ENCODE measurements at regions not wholly inside any gene's neighbourhood (a gene's known extent, or its start where the extent isn't known, plus 50 kb on each side); places are given as distances from the start of the nearest gene placed in this dataset.

DNA sequence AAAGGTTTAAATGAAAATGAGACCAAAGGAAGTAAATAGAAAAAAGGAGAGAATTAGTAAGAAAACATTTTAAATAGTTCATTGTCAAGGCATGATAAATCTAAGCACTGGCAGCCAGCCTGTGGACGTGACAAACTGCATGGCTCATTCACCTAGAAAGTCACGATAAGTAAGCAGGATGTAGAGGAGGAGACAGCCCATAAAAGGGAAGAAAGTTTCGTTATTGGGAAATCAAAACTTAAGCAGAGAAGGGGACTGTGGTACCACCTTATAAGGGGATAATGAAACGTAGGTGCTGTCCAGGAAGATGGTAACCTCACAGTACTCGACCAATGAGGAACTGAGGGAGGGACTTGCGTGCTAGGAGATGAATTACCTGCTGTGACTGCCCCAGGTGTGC lies 494.5 kb upstream of the GRAMD2B start:
- TF ChIP-seq, protein P1, sequence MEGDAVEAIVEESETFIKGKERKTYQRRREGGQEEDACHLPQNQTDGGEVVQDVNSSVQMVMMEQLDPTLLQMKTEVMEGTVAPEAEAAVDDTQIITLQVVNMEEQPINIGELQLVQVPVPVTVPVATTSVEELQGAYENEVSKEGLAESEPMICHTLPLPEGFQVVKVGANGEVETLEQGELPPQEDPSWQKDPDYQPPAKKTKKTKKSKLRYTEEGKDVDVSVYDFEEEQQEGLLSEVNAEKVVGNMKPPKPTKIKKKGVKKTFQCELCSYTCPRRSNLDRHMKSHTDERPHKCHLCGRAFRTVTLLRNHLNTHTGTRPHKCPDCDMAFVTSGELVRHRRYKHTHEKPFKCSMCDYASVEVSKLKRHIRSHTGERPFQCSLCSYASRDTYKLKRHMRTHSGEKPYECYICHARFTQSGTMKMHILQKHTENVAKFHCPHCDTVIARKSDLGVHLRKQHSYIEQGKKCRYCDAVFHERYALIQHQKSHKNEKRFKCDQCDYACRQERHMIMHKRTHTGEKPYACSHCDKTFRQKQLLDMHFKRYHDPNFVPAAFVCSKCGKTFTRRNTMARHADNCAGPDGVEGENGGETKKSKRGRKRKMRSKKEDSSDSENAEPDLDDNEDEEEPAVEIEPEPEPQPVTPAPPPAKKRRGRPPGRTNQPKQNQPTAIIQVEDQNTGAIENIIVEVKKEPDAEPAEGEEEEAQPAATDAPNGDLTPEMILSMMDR (IDR thresholded peaks at IDR 0.05 in 4 of 5, conservative IDR thresholded peaks at IDR 0.05 in 1 of 5): no peak
- no peak for TF ChIP-seq POLR2A (IDR thresholded peaks at IDR 0.05)

All from gastrocnemius medialis (tissue), 4 donors.